HG03064 (cell line): ENCODE measurements at regions not wholly inside any gene's neighbourhood (a gene's known extent, or its start where the extent isn't known, plus 50 kb on each side); places are given as distances from the start of the nearest gene placed in this dataset.

Experiments used
- ATAC-seq: cut with Tn5 transposase; IDR thresholded peaks from one replicate; pipeline ENCODE4 v1.9.1; 2021; ENCODE audit warnings: low read depth; ENCODE audit not compliant: unreplicated experiment

DNA sequence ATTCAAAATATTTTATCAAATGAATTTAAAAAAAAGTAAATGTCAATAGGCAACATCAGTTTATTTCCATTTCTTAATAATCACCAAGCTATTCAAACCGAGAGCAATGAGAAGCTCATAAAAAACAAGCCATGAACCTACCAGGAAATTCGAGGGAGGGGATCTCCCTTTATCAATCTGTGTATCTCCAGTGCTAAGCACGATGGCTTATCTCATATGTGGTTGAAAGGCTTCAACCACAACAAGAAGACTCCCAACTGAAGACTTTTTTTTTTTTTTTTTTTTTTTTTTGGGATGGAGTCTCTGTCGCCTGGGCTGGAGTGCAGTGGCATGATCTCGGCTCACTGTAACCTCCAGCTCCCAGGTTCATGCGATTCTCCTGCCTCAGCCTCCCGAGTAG is 833.3 kb downstream of the USP25 start:
- no peak for ATAC-seq

DNA sequence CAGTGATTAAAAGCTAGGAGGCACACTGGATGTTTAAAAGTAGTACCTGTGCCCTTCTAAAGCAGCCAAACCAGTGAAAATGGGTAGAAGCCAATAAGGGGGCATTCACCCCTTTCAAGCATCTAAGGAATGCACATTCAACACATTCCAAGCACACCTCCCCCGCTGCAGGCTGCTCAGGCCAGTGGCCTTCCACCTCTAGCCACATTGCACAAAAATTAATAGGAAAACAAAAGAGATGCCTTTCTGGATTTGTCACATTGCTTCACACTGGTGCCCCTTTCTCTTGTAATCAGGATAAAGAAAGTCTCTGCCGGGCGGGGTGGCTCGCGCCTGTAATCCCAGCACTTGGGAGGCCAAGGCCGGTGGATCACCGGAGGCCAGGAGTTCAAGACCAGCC is 834.0 kb downstream of the USP25 start:
- no peak for ATAC-seq

DNA sequence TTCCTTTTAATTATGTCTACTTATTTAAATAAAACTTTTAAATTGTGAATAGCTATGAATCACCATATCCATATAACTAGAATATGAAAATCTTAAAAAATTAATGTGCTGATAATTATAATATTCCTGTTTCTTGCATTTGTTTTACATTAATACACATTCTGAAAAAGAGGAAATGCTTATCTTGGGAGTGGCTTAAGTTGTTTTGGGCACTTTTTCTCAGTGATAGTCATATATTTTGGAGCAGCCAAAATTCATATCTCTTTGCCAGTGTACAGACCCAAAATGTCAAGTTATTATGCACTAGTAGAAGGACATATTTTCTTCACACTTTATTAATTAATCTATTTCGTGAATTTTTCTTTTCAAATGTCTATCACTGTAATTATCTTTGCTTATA is 838.5 kb downstream of the USP25 start:
- no peak for ATAC-seq

DNA sequence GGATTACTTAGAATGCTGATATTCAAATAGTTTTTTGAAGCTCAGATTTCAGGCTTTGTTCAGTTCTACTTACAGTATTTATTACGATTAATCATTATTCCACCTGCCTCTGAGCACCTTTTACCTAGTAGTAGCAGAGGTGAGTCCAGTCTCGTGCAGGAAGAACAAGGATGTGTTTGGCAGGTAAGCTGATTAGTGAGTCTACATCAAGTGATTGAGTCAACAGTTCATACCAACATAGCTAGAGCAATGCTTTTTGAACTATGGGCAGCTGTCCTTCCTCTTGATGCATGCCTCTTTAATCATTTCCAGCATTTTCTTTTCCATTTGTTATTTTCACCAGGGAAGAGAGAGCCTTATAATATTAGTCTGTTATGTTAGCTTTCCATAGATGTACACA is 838.9 kb downstream of the USP25 start:
- no peak for ATAC-seq

DNA sequence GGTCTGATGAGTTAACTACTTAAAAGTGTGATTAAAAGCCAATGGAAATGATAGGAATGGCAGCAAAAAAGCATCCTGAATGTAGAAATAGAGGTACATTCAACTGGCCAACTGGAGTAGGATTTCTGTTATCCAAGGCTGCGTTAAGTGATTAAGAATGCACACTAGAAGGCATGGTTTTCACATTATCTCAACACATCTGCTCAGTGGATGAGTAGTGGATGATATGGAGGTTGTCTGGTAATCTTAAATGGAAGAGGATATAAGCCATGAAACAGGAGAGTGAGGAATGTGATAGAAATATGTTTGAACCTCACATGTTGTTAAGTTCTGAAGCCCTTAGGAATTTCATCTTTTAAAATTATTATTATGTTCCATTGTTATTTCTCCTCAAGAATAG is 839.9 kb downstream of the USP25 start:
- ATAC-seq = no peak

DNA sequence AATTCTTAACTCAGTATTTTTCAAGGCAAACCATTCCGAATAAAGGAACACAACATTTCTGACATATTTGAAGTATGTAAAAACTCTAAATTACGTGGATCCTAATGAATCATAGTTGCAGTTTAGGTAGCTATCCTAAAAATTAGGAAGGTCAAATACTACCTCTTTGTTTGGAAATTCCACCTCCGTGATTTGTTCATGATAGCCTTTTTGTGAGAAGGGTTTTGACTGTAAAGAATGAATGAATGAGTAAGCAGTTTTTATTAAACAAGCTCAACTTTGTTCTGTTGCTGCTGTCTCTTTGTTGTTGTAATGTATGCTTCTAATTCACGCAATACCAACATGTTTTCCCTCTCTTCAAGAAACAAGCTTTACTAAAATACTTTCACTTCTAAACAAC is 840.4 kb downstream of the USP25 start:
- no peak for ATAC-seq

DNA sequence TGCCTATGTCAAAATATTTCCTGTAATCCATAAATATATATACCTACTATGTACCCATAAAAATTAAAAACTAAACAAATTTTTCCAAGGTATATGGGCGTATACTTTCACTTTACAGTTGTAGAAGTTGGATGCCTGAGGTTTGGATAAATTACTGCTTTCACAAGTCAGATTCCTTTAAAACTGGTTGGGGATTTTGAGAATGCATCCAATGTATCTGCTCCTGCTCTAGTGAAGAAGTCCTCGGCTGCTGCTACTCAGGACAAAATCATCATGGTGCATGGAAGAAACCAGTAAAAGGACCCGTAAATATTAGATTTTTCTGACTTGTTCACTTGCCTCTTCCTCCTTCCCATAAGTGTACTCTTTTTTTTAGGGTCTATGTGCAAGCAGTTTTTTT is 841.1 kb downstream of the USP25 start:
- ATAC-seq = no peak

DNA sequence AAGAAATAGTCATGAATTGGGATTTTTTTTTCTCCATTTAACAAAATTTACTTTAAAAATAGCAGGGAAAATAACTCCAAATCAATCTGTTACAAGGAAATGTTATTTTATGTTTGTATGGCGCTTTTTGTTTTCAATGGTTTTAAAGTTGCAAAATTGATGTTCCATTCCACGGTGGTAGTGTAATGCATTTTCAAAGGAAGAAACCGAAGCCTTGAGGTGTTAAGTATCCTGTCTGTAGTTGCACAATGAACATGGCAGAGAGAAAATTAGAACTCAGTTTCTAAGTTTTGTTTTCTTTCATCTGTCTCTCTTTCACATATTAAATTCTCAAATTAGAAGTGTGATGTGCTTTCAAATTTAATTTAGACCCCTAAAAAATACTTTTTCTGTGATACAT is 841.8 kb downstream of the USP25 start:
- no peak for ATAC-seq

DNA sequence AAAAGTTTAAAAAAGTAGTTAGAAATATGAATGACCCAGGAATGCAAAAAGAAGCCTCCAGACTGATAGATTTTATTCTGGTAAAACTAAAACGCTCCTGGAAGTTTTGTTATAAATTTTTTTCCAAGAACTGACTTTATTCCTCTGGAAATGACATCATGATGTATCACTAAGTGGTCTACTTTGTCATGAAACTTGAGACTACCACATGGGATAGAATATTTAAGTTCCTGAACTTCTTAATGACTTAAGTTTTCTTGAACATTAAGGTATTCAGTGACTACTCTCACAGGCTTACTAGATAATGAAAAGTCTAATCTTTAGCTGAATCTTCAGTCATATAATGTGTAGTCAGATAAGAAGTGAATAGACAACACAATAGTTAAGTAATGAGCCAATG is 842.2 kb downstream of the USP25 start:
- no peak for ATAC-seq

DNA sequence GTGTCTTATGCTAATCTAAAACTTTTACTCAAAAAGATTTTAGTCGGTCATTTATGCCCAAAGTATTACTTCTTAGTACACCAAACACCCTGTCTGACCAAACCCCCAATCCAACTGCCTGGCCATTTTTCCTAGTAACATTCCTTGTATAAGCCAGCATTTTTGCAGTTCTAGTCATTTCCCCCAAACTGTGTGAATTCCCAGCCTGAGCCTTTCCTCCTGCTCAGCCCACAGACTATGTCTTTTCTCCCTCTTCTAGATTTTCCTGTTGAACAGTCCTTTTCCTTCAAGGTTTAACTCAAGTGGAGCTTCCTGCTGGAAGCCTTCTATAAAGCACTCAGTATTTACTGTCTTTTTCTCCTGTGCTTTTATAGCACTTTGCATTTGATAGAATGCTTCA is 843.8 kb downstream of the USP25 start:
- no peak for ATAC-seq

DNA sequence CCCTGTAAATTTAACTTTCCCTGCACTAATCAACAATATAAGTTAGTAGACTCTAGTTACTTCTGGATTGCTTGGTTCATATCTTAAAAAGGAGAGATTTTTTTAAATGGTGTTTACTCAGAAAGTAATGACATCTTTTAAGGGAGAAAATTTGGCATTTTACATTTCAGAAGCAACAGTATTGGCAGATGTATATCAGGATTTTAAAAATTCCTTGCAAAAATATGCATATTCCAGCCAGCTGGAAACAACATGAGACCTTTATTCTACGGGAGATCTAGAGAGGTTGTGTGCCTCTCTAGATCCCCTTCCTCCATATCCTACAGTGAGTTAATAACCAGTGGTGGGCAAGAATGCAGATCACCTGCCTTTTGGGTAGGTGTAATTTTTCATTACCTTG is 848.2 kb downstream of the USP25 start:
- ATAC-seq = no peak

DNA sequence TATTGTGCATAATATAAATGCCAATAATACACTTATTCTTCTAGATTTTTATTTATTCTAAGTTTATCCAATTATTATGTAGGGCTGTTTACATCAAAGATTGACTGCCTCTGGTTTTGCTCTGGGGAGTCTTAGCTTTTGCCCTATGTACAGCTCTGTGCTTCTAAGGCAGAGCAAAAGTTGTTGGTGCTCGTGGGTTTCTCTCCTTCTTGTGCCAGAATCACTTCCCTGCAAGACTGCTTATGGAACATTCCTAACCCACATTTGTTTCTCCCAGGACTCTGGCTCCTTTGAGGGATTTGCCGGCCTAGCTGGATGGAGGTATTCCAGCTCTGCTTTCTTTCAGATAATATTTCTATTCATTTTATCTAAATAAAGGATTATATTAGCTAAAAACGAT is 849.1 kb downstream of the USP25 start:
- no peak for ATAC-seq

DNA sequence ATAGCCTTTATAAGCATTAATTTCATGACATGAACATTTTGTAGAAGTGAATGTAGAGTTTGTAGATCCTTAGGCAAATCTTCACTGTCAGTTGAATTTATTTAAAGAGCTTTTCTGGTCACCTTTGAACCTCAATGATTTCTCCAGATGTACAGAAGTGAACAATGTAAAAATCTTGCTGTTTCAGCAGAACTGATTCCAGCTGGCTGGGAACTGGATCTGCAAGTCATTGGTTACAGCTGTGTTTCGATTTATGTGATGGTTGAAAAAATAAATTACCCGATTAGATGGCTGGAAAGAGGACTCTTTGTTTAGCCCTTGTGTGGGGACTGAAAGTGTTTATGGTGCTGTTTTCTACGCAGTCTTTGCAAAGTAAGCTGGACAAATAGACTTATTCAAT is 849.8 kb downstream of the USP25 start:
- ATAC-seq = no peak

DNA sequence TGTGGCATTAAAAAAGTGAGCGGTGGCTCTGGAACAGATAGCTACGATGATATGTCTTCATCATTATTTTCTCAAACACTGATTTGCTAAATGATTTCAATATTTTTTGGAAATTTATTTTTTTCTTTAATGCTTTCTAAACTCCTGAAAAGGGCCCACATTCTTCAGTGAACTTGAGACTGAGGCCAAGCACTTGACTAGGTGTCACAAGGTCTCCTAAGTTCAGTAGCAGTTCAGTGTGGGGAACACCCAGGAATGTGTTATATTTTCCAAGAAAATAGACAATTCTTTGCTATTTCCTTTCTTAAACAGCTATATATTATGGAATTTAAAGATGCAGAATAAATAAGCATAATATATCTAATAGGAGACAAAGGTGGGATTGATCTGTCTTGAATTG is 850.9 kb downstream of the USP25 start:
- no peak for ATAC-seq

DNA sequence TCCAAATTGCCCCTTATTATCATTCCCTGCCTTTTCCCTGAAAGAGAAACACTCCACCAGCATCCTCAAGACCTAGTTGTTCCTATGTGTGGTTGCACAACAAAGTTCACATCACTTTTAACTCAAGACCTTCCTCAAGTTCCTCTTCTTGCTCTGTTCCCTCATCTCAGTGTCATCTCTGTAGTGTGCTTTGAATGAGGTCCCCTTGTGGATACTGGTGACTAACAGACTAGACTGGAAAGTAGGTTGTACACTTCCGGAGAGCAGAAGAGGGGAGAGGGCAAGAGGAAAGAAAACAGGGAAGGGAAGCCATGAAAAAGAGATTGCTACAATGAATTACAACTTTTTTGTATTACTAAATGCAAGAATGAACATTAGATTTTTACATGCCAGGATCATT is 853.8 kb downstream of the USP25 start:
- no peak for ATAC-seq

DNA sequence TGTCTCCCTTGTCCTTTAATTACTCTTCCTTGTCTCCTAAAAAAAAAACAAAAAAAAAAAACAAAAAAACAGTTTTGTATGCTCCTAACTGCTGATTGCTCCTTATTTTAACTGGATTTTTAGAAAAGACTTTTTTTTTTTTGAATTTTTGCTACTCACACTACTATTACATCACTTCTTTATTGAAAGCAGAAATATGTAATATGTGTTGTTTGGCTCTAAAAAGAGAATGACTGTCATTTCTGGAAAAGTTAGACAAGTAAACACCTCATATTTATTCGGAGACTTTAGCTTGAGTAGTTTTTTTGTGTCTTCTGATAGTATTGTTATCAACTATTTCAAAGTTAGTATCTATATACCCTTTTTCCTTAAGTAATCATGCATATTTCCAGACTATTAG is 855.0 kb downstream of the USP25 start:
- ATAC-seq = no peak

DNA sequence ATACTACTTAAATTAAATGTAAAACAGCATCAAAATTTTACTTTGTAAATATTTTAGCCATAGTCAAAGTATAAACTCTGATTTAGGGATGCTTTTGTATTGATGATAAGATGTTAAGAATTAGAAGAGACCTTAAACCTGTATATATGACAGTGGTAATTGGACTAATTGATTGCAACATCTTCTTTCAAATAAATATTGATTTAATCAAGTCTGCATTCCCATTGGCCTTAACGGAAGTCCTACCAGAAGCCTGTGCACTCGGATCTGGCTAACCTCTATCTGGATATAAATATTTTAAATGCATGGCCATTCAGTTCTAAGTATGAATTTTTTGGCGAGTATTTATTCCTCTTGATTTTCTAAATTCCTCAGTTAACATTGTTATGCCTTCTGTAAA is 856.1 kb downstream of the USP25 start:
- no peak for ATAC-seq

DNA sequence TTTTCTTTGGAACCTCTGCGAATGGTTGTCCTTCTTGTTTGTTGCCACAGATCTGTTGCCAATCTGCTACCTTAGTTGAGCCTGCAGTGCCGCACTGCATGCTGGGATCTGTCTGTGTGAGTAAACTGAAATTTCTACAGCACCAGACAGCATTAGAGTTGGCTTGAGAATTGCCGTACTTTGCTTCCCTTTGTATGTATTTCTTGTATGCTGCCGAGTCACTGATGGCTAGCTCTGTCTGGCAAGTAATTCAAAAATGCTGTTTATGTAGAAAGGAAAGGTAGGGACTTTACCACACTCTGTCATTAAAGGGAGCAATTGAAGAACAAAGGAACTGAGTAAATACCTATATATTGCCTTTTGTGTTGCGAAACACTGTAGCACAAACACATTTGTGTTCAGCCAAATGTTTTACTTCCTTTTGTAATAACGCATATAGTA is 857.4 kb downstream of the USP25 start:
- no peak for ATAC-seq

DNA sequence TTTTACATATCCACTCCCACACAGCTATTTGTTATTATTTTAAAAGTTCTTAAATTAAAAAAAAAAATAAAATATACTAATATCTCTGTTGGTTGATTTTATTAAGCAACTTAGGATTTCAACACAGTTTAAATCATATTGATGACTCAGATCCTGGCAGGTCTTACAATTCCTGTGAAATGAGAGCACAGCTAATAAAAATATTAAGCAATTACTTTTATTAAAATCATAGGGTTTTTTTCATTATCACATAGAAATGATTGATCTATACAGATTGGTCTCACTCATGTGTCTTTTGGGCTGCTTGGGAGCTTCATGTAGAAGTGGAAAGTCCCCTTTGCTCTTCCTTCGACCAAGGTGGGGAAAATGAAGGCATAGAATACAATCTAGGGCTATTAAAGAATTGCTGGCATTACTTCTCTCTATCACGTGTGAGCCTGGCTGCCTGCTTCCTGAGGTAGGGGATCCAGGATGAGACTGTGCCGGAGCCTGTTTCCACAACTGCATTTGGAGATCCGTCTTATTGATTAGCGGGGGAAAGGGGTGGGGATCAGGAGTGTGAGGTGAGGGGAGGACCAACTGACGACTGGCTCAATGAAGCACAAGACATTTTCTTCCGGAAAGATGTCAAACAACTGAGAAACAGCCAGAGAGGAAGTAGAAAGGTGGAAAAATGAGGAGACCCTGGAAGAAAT is 858.0 kb downstream of the USP25 start:
- no peak for ATAC-seq

DNA sequence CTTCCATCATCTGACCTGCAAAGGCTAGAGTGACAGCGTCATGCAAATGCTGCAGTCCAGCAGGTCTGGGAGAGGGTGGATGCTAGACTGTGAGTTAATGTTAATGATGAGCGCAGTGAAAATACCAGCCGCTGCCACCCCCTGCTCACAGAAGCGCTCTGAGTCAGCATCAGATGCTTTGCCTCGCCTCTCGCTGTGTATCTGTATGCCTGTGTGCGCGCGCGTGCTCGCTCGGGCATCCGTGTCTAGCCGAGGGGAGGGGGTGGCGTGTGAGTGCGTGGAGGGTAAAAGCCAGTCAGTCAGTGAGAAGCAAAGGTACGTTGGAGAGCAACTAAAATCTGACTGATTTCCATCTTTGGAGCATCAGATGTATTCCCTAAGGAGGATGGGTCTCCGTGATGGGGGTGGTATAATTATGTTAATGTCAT is 858.7 kb downstream of the USP25 start:
- no peak for ATAC-seq

DNA sequence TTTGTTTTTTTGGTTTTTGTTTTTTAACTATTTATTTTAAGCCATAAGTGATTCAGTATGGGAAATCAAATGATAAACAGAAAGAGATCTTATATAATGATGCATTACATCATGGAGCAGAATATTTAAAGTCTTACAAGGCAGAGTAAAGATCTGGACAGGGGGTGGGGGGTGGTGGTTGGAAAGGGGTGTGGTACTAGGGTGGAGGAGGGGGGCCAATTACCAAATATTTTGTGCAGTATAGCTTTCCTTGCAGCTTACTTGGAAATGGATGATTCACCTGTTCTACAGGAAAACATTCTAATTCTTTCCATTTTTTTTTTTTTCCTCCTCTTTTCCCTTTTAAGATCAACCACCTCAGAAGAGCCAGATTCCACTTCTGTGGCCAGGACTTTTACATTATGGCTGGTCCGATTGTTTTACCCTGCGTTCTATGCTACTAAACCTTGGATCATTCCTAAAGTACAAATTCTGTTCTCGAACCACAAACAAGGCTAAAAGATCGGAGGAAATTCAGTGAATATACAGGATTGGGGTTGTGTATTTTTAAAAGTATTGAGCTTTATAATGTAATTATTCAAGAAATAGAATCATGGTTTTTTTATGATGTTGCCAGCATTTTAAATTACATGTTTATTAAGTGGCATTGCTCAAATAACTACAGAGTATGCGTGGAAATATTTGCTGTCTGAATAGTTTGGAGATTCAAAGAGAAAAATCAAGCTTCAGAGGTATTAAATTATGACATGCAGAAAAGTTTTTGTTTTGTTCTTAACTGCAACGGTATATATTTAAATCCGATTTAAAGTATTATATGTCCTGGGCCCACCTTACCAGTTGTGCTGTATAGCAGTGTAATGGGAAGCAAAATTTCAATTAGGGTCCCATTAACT is 859.5 kb downstream of the USP25 start:
- no peak for ATAC-seq

DNA sequence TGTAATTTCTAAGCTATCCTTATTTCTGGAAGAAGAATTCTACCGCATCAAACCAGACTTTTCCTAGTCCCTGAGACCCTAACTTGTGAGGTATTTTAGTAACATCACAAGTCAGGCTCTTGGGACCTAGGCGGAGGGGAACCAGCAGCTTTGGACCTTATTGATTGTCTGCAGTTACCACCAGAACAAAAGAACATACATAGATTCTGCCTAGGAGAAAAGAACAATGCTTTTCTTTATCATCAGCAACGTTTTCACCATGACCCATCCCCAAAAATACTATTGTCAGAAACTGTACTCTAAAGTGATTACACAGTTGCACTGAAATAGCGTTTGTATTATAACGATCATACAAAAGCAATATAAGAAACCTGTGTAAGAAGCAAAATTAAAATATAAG is 860.4 kb downstream of the USP25 start:
- ATAC-seq = no peak
